Ramos (cell line): ENCODE measurements at regions not wholly inside any gene's neighbourhood (a gene's known extent, or its start where the extent isn't known, plus 50 kb on each side); places are given as distances from the start of the nearest gene placed in this dataset.
"Not testable (repeated sequence)": the region's sequence is repeated elsewhere in the genome, so short reads cannot be mapped to it uniquely, and the experiment has no call there.

Experiments
- in situ Hi-C: fragments of 300-500 bp; cut with MboI; formaldehyde crosslinking; loops from one replicate; pipeline ENCODE4 v1.14.3; 2022; ENCODE audit warnings: low sequenced_read_pairs; ENCODE audit not compliant: unreplicated experiment

DNA sequence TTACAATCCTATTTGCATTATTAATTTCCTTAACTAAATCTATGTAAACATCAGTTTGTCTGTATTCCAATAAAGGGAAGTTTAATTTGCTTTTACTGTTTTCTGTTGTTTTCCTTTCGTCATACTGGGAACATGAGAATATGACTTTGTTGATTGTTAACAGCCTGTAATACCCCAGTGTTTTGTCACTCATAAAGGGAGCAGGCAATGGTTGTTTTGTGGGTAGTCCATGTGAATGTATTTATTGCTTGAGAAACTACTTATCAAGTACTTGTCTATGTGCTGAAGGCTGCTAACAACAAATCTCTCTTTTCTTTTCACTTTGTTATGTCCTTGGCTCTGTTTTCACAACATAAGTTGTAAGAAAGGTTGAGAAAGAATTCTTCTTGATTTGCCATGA is 1070.2 kb upstream of the ACO1 start:
- in situ Hi-C loops, result no loop called here

DNA sequence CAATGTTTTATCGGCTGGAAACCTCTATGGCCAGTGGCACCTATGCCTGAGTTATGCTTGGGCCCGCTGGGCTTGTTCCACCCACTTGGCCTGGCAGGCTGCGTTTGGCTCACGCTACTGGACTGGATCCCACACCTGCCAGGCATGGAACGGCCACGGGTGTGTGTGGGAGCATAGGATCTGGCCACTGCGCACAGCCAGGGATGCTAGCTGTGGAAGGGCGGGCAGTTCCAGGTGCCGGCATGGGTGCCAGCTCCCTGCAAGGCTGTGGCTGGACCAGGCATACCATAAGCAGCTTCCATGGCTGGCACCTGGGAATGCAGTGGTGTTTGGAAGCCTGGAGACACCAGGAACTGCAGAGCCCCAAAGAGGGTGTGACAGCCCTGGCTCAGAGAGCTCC is 1063.9 kb upstream of the ACO1 start:
- in situ Hi-C loops, result no loop called here

GRCh38 chr9:31321256-31321655 is 1063.2 kb upstream of the ACO1 start:
- in situ Hi-C loops, result no loop called here

GRCh38 chr9:31321686-31322085 is 1062.8 kb upstream of the ACO1 start:
- in situ Hi-C loops, result no loop called here

DNA sequence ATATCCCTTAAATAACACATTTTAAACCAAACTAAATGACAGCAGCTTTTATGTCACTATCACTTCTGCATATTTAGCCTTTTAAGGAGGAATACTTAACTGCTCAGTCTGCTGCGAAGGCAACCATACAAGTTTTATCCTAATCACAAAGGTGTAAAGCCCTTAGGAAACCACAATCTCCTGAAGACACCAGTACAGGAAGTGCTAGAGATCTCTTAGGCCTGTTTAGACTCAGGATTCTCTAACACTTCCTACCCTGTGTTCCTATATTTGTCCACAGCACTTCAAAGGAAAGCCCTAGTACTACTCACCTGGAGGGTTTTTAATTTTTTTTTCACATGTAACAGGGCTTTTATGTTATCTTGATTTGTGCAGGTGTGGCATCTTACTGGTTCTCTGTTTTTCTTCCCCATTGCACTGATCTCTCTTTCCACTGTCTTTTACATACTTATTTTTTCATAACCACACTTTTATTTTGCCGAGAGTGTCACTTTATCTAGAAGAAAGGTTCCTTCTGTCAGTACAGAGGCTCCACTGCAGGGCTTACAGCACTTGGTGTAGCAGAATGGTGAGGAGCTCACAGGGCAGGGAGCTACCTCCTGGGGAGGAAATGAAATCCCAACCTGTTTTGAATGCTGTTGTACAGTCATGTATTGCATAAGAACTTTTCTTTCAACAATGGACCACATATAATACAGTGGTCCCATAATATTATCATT is 1060.6 kb upstream of the ACO1 start:
- in situ Hi-C loops, result no loop called here

DNA sequence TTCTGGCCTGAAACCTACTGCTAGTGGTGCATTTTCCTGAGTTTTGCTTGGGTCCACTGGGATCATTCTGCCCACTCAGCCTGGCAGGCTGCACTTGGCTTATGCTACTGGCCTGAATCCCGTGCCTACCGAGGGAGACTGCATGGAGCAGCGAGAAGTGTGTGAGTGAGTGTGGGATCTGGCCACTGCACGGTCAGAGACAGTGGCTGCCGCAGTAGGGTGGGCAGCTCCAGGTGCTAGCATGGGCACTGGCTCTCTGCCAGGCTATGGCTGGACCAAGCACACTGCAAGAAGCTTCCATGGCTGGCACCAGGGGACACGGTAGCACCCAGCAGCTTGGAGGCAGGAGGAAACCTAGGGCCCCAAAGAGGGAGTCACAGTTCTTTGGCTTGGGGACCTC is 1058.7 kb upstream of the ACO1 start:
- in situ Hi-C loops, result no loop called here

DNA sequence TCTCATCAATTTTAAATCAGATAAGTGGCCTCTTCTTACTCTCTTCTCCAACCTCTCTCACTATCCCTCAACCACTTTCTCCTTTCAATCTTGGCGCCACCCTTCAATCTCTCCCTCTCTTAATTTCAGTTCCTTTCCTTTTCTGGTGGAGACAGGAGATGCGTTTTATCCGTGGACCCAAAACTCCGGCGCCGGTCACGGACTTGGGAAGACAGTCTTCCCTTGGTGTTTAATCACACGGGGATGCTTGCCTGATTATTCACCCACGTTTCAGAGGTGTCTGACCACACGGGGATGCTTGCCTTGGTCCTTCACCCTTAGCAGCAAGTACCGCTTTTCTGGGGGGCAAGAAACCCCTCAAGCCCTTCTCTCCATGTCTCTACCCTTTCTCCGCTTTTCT is 1057.6 kb upstream of the ACO1 start:
- in situ Hi-C loops, result not testable (repeated sequence)

DNA sequence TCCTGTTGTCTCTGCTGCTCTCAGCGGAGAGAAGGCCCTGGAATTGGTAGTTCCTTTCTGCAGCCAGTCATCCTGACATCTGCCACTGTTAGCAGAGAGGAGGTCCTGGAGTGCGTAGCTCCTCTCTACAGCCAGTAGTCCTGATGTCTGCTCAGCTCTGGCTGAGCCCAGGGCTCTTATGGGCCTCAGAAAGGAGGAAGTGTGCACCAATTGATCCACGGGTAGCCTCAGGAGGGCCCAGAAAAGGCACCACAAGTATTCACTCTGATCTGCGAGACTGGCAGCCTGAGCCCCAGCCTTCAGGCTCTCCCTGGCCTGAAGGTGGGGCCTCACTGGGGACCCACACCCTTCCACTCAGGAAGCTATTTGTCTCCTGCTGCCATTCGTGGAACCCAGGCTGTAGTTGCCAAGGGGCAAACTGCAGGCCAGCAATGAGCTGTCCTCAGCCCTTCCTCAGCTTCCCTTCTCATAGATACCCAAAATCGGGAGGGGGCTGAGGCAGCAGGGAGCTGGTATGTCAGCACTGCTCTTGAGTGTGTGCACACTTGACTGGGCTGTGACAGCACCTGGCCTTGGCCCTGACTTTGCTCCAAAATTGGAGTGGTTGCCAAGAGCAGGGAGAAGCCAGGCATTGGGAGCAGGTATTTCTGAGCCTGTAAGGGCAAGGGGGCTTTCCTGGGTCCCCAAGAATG is 1049.5 kb upstream of the ACO1 start:
- in situ Hi-C loops, result no loop called here

DNA sequence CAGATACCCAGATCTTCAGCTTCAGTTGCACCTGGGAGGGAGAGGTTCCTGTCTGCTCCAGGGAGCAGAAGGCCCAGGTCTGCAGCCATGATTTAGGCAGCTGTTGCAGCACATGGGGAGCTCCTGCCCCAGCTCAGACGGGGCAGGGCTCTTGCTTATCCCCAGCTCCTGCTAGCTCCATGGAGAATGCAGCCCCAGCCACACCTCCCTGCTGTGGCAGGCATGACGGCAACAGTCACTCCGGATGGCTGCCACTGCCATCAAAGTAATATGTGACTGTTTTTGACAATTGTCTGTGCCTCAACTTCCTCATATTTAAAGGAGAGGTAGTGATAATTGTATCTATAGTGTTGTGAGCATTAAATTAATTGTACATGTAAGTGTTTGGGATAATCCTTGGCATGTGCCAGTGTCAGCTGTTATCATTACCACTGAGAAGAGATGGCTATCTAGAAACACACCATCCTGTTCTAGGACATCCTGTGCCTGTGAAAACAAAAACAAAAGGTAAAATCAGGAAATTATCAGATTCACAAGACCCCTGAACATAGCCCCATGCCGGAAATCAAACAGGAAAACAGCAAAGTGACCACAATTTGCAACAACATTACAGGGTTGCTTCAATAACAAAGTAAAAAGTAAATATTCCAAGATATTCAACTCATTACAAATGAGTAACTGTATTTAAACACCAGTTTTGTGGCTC is 1048.8 kb upstream of the ACO1 start:
- in situ Hi-C loops, result no loop called here

GRCh38 chr9:31336386-31336785 is 1048.1 kb upstream of the ACO1 start:
- in situ Hi-C loops, result no loop called here

DNA sequence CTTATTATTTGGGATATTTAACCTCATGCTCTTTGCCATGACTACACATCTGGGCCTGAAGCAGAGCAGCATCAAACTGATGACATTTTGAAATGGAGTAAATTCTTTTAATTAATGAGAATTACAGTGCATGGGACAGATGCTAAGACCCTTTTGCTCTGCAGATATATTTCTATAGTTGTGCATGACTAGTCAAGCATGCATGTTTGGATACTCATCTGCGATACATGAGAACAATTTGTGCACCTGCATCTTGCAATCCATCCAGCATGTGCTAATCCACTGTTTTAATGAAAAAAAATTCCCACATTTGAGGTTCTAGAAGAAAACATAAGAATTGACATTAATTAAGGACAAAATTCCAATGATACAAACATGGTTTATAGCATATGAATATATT is 1047.6 kb upstream of the ACO1 start:
- in situ Hi-C loops, result no loop called here

DNA sequence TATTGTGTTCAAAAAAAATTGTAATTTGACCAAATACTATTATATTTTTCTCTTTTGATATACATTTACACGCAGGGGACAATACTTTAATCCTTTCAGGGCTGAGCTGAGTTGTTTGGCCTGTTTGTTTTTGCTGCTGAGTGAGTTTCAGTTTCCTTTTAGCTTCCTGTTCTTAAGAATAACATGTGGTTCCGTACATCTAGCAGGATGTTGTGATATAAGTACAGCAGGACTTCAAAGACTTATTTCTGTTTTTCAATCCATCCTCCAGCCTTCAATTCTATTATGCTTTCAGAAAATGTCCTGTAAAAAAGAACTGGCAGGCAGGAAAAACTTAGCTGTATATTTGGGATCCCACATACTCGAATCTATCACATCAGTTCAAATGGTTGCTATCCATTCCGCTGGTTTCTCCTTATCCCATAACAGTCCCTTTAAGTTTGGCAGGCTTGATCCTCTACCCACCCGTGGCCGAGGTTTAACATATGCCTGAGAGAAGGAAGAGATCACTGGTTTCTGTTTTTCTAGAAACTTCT is 1037.3 kb upstream of the ACO1 start:
- in situ Hi-C loops, result no loop called here

DNA sequence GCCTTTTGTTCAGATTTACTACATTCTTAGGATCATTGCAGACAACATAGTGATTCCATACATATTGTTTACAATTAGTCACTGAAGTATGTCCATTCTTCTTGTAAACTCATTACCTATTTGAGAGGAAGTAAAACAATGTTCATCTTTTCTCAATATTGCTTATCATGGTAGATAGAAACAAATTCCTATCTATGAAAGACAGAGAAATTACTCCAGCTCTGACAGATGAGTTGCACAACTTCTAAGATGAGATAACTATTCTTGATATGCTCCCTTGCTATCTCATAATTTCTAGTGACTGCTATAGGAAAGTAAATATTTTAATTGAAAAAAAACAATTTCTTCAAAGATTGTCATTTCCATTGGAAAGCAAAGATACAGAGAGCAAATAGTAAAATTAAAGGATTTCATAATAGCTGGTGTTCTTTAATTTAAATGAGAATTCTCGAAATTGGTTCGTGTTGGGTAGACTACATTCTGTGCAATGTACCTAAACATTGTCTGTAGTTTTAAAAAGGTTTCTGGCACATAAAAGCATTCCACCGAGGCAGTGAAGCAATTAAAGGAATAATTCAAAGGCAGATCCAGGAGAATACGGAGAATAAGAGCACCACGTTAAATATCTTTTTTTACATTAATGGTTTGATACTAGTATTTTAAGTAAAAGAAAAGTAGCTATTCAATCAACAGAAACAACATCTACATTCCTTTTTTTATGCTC is 1029.1 kb upstream of the ACO1 start:
- in situ Hi-C loops, result no loop called here

GRCh38 chr9:31355965-31356364 is 1028.5 kb upstream of the ACO1 start:
- in situ Hi-C loops, result no loop called here

- in situ Hi-C loops, result no loop called here
These were observed 1025.4 kb upstream of the ACO1 start for GRCh38 chr9:31359071-31359470.

- in situ Hi-C loops, result no loop called here
These were observed 1020.3 kb upstream of the ACO1 start for GRCh38 chr9:31364171-31364570.

- in situ Hi-C loops, result no loop called here
These were observed 1011.5 kb upstream of the ACO1 start for GRCh38 chr9:31372799-31373587.

DNA sequence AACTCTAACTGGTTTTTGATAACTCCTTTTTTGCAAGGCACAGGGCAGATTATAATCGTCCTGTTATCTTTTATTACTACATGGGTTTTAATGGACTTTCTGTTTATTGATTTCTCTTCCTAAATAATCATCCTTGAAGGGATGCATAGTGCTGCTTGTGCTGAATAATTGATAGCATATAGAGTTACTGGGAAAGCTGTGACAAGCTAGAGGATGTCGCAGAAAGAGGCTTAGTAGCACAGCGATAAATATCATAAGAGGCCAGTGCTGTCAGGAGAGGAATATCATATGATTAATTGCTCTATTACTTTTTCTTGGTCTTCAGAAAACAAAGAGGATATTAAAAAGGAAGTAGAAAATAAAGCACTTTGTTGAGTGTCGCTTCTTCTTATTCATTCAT is 1007.1 kb upstream of the ACO1 start:
- in situ Hi-C loops, result no loop called here

DNA sequence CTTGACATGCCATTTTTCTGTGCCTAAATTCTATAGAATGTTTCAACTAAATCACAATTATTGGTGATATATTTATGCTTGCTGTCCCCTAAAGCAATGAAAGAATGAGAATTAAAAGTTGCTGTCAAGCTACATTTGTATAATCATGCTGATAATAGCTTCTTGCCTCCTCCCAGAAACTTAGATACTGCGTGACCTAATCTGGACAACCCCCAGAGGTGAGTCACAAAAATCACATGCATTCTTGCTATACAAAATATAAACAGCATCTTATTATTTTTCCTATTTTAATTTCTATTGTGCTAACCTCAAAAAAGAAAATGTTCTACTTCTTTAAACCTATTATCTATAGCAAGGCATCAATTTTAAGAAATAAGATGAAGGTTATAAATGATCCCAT is 995.8 kb upstream of the ACO1 start:
- in situ Hi-C loops, result no loop called here

GRCh38 chr9:31389075-31389474 is 995.4 kb upstream of the ACO1 start:
- in situ Hi-C loops, result no loop called here
